ENCODE measurements at regions not wholly inside any gene's neighbourhood (a gene's known extent, or its start where the extent isn't known, plus 50 kb on each side); places are given as distances from the start of the nearest gene placed in this dataset.

DNA sequence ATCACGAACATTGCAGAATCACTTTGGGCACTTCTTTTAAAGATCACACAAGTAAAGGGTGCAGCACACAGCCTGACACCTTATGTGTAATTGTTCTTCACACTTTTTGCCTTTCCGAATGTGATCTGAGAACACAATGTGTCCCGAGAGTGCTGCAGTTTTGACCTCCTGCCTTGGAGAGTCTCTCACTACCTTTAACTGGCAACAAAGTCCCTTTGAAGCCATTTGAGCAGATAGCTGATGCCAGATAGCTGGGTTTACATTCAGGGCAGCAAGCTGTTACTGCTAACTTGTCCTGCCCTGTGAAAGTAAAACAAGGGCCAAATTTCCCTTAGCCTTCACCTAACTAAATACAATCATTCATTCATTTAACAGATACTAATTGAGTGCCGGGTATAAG, 411.0 kb upstream of the DYNLRB2 start:
- no peaks in the 10 kb centered on the region for H3K36me3 ChIP-seq (ENCODE audit: insufficient read depth, low read length)
- H3K27ac Mint-ChIP-seq = no peak overlapping the region
- ATAC-seq (ENCODE audit: poor library complexity) (no peak), DNase-seq (no peak)
- CTCF ChIA-PET = no interaction called here
- POLR2A ChIA-PET = no interaction called here
- H3K4me3 Mint-ChIP-seq = no peak overlapping the region
- H3K4me1 ChIP-seq (ENCODE audit: insufficient read depth, low read length) = no peaks in the 10 kb centered on the region
- no peaks in the 10 kb centered on the region for H3K36me3 Mint-ChIP-seq (ENCODE audit: low read depth)
- H3K4me3 ChIP-seq (ENCODE audit: low read length) = no peak overlapping the region
- TF ChIP-seq, protein P1, sequence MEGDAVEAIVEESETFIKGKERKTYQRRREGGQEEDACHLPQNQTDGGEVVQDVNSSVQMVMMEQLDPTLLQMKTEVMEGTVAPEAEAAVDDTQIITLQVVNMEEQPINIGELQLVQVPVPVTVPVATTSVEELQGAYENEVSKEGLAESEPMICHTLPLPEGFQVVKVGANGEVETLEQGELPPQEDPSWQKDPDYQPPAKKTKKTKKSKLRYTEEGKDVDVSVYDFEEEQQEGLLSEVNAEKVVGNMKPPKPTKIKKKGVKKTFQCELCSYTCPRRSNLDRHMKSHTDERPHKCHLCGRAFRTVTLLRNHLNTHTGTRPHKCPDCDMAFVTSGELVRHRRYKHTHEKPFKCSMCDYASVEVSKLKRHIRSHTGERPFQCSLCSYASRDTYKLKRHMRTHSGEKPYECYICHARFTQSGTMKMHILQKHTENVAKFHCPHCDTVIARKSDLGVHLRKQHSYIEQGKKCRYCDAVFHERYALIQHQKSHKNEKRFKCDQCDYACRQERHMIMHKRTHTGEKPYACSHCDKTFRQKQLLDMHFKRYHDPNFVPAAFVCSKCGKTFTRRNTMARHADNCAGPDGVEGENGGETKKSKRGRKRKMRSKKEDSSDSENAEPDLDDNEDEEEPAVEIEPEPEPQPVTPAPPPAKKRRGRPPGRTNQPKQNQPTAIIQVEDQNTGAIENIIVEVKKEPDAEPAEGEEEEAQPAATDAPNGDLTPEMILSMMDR (IDR thresholded peaks at IDR 0.05) = no peak
- intact Hi-C loops (cut with DNase I, micrococcal nuclease) = no loop called here
- H3K27ac ChIP-seq (ENCODE audit: low read depth in 1 of 2, low read length in 2 of 2) = no peak overlapping the region
- peaks cover 0 to 3% of the 10 kb centered on the region in 2 experiments for H3K27me3 ChIP-seq (ENCODE audit: control insufficient read depth in 1 of 2, insufficient read depth in 2 of 2, low read length in 2 of 2)
- H3K27me3 Mint-ChIP-seq = peaks cover 18% of the 10 kb centered on the region
- H3K9me3 Mint-ChIP-seq = no peaks in the 10 kb centered on the region
- H3K4me1 Mint-ChIP-seq (ENCODE audit: low read depth) = no peaks in the 10 kb centered on the region
- H3K9me3 ChIP-seq (ENCODE audit: control insufficient read depth in 1 of 2, insufficient read depth in 1 of 2, low read length in 2 of 2) = no peaks in the 10 kb centered on the region

DNA sequence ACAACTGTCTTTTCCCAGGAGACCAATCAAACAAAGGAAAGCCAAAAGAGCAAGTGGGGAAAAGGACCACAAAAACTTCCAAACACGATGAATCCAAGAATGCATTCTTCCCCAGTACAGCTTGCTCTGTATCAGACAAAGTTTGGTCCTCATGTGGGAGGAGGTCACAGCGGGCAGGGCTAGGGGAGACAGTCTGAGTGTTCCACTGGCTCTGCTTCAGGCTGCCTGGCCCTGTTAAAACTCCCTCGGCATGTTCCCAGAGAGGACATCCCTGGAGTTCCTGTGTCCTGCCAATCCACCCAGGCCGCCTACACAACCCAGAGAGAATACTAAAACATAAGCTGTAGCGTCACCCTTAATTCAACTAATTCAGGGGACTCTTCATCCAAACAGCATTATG, 415.1 kb upstream of the DYNLRB2 start:
- TF ChIP-seq, protein P1 (IDR thresholded peaks at IDR 0.05) = no peak
- Histone ChIP-seq H3K27ac (ENCODE audit: low read depth in 1 of 2, low read length in 2 of 2) (no peak overlapping the region), H3K27me3 (ENCODE audit: control insufficient read depth in 1 of 2, insufficient read depth in 2 of 2, low read length in 2 of 2) (peaks cover 0 to 3% of the 10 kb centered on the region in 2 experiments), H3K9me3 (ENCODE audit: control insufficient read depth in 1 of 2, insufficient read depth in 1 of 2, low read length in 2 of 2) (no peaks in the 10 kb centered on the region), H3K36me3 (ENCODE audit: insufficient read depth, low read length) (no peaks in the 10 kb centered on the region), H3K4me3 (ENCODE audit: low read length) (no peak overlapping the region), H3K4me1 (ENCODE audit: insufficient read depth, low read length) (no peaks in the 10 kb centered on the region)
- Mint-ChIP-seq H3K9me3 (no peaks in the 10 kb centered on the region), H3K4me3 (no peak overlapping the region), H3K4me1 (ENCODE audit: low read depth) (no peaks in the 10 kb centered on the region), H3K36me3 (ENCODE audit: low read depth) (no peaks in the 10 kb centered on the region), H3K27me3 (peaks cover 8% of the 10 kb centered on the region), H3K27ac (no peak overlapping the region)
- ATAC-seq (ENCODE audit: poor library complexity) (no peak), DNase-seq (no peak)
- intact Hi-C loops (cut with DNase I, micrococcal nuclease) = no loop called here
- ChIA-PET CTCF (no interaction called here), POLR2A (no interaction called here)

DNA sequence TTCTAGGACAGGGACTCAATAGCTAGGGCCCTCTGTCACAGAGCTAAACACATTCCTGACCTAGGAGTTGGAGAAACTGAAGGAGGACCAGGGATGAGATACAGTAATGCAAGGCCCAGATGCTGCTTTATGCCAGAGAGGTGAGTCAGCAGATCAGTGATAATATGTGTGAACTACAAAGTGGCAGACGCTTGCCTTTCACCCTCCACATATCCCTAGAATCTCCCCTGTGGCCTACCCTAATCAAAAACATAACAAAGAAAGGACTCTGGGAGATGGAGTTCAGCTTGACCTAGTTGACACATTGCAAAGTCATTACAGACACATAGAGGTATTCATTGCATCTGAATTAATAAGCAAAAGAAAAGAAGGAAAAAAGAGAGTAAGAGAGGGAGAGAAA, 417.6 kb upstream of the DYNLRB2 start:
- H3K4me3 ChIP-seq (ENCODE audit: low read length) = no peak overlapping the region
- H3K27me3 ChIP-seq (ENCODE audit: control insufficient read depth in 1 of 2, insufficient read depth in 2 of 2, low read length in 2 of 2) = peaks cover 0 to 2% of the 10 kb centered on the region in 2 experiments
- no peaks in the 10 kb centered on the region for H3K36me3 Mint-ChIP-seq (ENCODE audit: low read depth)
- H3K4me1 ChIP-seq (ENCODE audit: insufficient read depth, low read length) = no peaks in the 10 kb centered on the region
- CTCF ChIA-PET = no interaction called here
- no peaks in the 10 kb centered on the region for H3K9me3 Mint-ChIP-seq
- POLR2A ChIA-PET = no interaction called here
- ATAC-seq (ENCODE audit: poor library complexity) (no peak), DNase-seq (no peak)
- no peaks in the 10 kb centered on the region for H3K4me1 Mint-ChIP-seq (ENCODE audit: low read depth)
- H3K9me3 ChIP-seq (ENCODE audit: control insufficient read depth in 1 of 2, insufficient read depth in 1 of 2, low read length in 2 of 2) = no peaks in the 10 kb centered on the region
- intact Hi-C loops (cut with DNase I, micrococcal nuclease) = no loop called here
- no peaks in the 10 kb centered on the region for H3K36me3 ChIP-seq (ENCODE audit: insufficient read depth, low read length)
- H3K27ac ChIP-seq (ENCODE audit: low read depth in 1 of 2, low read length in 2 of 2) = no peak overlapping the region
- peaks cover 17% of the 10 kb centered on the region for H3K27me3 Mint-ChIP-seq
- no peak overlapping the region for H3K4me3 Mint-ChIP-seq
- no peak overlapping the region for H3K27ac Mint-ChIP-seq
- TF ChIP-seq, protein P1 (IDR thresholded peaks at IDR 0.05) = no peak

Measured in CD4-positive, alpha-beta T cell (primary cell).